SHP77 (cell line): ENCODE measurements at regions not wholly inside any gene's neighbourhood (a gene's known extent, or its start where the extent isn't known, plus 50 kb on each side); places are given as distances from the start of the nearest gene placed in this dataset.
"Not testable (repeated sequence)": the region's sequence is repeated elsewhere in the genome, so short reads cannot be mapped to it uniquely, and the experiment has no call there.

Experiments used
- DNase-seq, 2 experiments: peaks; one replicate each; lab custom pipeline; 2025; lab: John Stamatoyannopoulos, UW

DNA sequence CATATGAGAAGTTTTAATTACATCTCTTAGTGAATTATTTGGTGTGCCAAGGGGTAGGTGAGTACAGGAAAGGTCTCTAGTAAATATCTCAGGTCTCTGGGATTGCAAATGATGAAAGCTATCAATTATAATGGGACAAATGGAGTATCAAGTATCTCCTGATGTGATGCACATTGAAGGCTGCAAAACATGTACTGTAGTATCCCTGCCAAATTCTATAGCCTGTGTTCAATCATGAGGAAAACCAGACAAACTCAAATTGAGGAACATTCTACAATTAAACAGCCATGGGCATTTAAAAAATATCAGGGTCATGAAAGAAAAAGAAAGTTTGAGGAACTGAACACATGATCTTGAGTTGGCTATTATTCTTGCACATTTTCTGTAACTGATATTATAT, 665.4 kb upstream of the PABPC4L start:
- DNase-seq, result no peak

DNA sequence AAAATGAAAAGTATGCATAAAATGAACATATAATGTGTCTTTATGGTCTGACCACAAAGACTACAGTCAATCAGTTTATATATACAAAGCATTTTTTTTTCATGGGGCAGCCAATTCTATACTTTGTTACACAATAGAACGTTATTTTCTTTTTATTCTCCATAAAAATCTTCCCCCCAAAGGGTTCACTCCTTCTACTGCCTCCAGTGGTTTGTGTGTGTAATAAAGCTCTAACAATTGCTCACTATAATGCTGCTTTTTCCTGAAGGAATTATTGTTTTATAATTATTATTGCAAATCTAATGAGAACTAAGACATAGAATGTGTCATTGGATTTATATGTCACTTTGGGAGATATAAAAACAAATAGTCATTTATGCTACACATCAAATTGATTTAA, 664.1 kb upstream of the PABPC4L start:
- no peak for DNase-seq

DNA sequence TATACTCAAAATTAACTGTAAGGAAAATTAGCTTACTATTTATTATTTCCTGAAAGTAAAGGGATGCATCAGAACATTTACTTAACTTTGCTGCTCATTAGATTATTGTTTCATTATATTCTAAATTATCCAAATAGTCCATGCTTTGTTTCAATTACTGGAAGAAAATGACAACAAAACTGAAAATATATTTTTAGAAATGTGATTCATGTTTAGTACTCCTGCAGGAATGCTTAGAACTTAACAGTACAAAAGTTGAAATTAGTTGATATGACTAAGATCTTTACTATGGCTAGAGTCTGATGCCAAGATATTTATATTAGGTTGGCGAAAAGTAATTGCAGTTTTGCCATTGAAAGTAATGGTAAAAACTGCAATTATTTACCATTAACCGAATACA, 660.5 kb upstream of the PABPC4L start:
- DNase-seq, result no peak

DNA sequence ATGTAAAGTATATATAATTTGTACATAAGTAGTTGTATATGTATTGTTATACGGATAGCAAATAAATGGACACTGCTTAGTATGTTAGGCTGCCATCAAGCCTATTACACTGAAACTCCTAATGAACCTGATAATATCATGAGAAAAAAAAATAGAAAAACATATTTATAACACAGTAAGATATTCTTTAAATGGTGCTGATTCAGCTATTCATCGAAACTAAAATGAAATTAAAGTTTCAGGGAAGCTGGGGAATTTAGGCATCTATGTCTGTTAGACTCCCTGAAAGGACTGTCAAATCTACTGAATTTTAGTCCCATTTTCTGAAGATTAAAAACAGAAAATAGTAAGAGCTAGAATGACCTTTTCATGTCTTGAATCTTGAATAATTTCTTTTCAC, 647.1 kb upstream of the PABPC4L start:
- DNase-seq, result no peak

DNA sequence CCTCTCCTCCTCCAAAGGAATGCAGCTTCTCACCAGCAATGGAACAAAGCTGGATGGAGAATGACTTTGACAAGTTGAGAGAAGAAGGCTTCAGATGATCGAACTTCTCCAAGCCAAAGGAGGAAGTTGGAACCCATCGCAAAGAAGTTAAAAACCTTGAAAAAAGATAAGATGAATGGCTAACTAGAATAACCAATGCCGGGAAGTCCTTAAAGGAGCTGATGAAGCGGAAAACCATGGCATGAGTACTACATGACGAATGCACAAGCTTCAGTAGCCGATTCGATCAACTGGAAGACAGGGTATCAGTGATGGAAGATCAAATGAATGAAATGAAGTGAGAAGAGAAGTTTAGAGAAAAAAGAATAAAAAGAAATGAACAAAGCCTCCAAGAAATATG, 629.2 kb upstream of the PABPC4L start:
- not testable (repeated sequence) for DNase-seq

DNA sequence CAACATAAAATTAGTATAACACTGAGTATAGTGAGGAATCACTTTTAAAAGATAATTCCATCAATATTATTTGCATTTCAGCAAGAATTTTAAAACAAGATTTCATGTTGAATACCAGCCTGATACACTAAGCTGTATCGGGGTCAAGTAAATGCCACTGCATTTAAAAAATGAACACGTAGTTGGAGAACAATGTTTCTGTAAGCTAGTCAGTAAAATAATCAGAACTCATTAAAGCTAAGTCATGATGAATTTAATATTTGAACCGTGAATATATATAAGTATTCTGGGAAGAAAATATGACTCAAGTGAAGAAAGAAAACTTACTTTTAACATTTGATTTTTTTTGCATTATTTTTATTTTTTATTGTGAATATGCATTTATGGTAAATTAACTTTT, 611.0 kb upstream of the PABPC4L start:
- no peak for DNase-seq

DNA sequence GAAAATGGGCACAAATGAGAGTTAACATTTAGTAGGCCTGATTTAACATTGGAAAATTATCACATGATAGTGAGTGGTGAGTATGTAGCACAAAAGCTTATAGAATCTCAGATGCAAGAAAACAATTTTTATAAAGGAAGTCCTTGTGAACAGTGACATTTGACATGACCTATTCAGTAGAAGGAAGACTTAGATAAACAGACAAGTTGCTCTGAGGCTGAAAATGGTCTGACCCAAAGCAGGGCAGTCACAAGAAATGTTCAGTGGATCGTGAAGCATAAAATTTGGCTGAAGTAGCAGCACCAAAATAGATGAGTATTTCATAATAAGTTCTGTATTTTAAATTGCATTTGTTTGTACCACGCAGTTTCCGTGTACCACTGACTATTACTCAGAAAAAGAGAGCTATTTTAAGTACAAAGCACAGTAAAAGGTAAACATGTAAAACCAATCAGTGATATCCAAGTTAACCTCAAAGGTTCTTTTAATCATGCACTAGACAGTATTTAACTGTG, 605.7 kb upstream of the PABPC4L start:
- no peak for DNase-seq

DNA sequence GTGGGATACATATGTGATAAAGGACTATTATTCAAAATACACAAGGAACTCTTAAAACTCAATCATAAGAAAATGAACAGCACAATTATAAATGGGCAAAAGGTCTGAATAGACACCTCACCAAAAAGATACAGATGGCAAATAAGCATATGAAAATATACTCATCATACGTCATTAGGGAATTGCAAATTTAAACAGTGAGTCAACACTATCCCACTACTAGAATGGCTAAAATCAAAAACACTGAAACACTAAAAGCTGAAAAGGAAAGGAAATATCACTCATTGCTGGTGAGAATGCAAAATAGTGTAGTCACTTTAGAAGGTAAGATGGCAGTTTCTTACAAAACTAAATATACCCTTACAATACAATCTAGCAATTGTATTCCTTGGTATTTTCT, 597.0 kb upstream of the PABPC4L start:
- no peak for DNase-seq

DNA sequence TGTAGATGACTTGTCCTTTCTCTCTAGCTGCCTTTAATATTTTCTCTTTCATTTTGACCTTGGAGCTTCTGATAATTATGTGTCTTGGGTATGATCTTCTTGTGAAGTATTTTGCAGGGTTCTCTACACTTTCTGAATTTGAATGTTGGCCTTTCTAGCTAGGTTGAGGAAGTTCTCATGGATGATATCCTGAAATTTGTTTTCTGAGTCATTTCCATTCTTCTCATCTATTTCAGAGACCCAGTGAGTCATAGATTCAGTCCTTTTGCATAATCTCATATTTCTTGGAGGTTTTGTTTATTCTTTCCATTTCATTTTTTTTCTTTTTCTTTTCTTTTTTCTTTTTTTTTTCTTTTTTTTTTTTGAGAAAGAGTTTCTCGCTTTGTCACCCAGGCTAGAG, 585.7 kb upstream of the PABPC4L start:
- no peak for DNase-seq

DNA sequence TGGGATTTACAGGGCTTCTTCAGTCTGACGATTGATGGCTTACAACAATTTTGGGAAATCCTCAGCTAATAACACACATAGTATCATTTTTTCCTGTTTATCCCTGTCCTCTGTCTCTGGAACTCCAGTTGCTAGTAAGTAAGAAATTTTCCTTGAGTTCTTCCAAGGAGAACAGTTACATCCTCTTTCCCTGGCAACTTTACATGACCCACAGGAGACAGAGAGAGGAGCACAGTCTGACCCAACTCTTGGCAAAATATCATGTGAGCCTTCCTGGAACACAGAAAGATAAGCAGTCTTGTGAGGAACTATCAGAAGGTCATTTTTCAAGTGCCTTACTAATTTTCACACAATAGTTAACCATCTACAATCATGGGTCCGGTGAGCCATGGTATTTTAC, 578.7 kb upstream of the PABPC4L start:
- DNase-seq, result no peak

DNA sequence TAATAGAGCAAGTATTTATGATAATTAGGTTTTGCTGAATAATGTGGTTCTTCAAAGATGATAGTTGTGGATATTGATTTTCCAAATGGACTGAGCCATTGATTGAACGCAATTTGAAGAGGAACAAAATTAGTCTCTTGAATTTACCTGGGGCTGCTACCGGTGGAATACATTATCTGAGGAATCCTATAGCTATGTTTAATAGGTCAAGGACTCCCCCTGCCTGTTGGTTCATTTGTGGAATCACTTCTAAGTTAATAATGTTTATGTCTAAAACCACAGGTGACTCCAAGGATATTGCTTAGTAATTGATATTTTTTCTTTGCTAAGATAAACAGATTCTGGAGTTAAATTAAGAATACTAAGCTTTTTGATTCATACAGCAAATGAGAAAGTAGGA, 576.0 kb upstream of the PABPC4L start:
- DNase-seq, result peak in 1 of 2 experiments; percentile 0

DNA sequence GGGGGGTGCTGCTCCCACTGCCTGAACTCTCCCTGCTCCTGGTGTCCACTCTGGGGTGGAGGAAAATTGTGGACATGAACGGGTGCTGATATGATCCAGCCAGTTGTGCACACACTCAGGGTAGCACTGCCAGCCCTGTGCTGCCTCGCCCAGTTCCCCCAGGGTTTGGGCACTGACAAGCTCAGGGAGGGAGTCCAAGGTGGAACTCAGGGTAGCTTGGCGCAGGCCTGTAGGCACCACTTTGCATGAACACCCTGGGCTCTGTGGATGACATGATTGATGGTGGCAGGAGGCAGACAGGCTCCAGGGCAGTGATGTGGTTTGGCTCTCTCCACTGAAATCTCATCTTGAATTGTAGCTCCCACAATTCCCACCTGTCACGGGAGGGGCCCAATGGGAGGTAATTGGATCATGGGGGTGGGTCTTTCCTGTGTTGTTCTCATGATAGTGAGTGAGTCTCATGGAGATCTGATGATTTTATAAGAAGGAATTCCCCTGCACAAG, 572.0 kb upstream of the PABPC4L start:
- no peak for DNase-seq

DNA sequence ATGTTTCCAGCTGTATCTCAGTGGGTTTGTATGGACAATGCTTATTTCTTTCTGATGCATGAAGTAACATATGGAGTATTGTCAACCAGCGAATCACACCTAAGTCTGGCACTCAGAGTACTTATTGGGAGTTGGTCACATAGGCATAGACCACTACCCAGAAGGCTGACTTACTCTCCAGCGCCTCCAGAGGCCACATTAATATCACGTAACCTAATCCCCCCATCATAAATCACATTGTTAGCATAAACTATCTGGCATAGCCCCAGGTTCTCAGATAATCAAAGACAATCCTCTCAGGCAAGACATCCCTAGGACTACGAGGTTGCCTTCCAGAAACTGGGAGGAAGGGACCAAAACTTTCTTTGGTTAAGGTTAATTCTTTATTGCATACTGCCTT, 560.5 kb upstream of the PABPC4L start:
- DNase-seq, result no peak

DNA sequence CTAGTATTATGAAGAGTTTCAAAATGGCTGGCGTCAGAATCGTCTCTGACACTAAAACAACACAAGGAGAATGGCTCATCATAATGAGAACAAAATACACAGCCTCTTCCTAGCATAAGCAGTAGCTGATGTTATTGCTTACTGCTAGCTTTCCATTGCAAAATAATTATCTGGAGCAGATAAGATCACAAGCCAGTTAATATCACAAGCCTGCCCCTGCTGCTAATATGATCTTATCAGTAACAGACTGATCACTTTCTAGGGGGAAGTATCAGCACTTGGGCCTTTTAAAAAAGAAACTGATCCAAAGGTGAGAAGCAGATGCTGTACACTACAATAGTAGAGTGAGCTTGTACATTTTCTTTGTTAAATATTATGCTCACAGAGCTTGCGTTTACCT, 554.8 kb upstream of the PABPC4L start:
- no peak for DNase-seq

DNA sequence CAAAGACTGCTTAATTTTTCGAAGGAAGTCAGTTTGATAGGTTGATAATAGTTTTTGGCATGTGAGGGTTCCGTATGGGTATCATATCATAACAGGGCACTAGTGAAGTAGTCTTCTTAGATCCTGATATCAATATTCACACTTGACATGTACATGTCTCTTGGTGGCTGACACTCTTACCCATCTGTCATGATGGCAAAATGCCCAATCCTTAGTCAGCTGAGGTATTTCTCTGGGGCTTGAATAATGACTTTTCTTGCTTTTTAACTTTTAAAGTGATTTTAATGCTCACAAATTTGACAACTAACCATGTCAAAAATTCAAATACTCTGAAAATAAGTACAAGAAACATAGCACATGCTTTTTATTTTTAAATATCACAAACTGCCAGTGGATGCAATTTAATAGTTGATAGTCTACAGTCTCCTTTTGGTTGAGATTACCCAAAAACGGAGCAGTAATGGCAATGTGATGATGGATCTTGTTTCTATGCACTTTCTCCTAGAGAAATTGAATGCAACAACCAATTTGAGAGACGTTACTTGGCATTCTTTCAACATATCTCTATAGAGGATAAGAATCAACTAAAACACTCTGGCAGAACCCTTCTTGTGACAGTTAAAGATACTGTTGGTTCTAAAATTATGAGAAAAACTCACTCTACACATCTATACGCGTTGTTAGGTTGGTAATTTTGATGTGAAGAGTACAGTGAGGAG, 552.9 kb upstream of the PABPC4L start:
- no peak for DNase-seq

DNA sequence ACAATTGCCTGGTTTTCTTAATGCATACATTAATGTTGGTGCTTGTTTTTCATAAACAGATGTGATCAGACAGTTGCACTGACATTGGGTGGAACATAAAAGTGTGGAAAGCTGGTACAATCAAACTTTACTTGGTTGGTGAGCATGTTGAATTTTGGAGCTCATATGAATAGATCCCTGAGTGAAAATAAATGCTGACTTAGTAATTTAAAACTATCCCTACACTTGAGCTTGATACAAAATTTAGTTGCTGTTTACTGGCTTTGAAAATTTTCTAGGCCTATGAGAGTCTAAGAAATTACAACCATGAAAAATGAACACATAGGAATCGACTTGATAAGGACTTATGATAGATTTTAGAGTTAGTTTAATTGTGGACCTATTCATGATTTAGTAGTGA, 551.8 kb upstream of the PABPC4L start:
- DNase-seq, result no peak

DNA sequence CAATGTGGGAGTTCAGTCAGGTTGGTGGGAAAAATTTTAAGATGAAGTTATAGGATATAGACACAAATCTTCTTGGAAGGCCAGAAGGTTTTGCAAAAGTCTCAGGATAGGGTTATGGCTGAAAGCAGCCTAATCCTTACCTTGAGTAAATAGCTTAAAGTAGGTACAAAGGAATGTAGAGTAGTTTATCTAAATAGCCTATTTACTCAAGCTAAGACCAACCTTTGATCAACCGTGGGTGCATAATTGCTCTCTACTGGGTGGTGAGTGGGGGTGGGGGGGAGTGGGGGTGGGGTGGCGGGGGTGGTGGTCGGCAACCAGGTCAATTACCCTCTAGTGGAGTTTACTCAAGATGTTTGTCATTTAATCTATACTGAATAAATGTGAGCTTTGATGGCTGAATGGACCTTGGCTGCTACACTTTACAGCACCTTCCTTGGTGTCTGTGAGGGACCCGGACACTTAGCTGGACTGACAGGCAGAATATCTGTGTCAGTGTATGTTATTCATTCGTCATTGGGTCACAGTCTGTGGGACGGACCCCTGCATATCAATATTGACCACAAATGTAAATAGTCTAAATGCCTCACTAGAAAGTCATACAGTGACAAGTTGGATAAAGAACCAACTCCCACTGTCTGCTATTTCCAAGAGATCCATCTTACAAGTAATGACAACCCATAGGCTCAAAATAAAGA, 545.7 kb upstream of the PABPC4L start:
- no peak for DNase-seq

DNA sequence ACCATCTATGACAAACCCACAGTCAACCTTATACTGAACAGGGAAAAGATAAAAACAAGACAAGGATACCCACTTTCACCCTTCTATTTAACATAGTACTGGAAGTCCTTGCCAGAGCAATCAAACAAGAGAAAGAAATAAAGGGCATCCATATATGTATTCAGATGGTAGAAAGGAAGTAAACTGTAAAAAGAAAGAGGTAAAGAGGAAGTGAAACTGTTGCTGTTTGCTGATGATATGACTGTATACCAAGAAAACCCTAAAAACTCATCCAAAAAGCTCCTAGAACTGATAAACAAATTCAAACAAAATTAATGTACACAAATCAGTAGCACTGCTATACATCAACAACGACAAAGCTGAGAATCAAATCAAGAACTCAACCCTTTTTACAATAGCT, 538.7 kb upstream of the PABPC4L start:
- DNase-seq, result no peak

DNA sequence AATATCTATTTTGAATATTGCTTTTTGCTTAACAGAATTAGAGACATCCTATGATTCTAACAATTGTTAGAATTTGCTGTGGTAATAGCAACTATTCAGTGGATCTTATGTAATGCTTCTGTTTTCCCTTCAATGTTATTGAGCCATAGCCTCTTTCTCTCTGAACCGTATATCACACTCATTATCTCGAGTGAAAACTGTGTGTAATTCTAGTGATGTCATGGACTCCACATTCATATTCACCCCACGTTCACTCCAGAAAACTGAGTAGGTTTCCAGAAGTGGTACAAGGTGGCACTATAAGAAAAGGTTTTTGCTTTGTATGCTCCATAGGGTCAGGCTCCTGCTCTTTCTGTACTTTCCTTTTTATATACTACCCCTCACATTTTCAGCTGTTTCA, 534.3 kb upstream of the PABPC4L start:
- no peak for DNase-seq

DNA sequence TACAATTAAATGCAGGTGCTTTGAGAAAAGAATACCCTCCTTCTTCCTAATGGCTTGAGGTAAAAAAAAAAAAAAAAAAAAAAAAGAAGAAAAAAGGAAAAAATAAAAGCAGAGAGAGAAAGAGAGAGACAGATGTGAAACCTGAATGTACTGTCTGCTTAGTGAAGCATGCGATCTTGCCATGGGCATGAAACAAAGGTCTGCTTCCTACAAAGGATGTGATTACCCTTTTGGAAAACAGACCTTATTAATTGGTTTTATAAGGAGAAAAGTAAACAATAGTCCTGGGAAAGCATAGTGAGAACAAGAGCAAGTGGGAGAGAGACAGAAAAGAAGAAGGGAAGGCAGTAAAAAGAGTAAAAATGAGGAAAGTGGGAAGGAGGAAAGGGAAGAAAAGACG, 526.1 kb upstream of the PABPC4L start:
- no peak for DNase-seq

DNA sequence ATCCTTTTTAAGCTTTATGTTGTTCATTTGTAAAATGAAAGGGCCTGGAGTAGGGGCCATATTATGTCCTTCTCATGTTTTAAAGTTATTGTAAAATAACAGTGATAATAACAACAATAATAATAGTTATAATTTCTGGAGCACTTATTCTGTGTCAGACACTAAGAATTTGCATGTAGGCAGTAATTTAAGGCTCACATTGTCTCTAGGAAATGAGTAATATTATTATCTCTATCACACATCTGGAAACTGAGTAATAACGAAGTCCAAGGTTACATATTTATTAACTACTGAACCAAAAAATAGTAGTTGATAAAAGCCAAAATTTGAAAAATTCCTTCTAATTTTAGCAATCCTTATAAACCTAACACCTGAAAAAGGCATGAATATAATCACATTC, 520.7 kb upstream of the PABPC4L start:
- no peak for DNase-seq

DNA sequence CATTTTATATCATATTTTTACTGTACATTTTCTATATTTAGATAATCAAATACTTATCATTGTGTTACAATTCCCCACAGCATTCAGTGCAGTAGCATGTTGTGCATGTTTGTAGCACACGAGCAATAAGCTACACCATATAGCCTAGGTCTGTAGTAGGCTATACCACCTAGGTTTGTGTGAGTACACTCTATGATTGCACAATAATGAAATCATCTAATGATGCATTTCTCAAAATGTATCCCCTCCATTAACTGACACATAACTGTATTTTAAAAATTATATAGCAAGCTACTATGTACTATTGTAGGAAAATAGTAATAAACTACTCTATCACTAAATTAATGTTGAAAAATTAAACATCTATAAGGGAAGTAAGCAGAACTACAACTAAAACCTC, 518.4 kb upstream of the PABPC4L start:
- no peak for DNase-seq

DNA sequence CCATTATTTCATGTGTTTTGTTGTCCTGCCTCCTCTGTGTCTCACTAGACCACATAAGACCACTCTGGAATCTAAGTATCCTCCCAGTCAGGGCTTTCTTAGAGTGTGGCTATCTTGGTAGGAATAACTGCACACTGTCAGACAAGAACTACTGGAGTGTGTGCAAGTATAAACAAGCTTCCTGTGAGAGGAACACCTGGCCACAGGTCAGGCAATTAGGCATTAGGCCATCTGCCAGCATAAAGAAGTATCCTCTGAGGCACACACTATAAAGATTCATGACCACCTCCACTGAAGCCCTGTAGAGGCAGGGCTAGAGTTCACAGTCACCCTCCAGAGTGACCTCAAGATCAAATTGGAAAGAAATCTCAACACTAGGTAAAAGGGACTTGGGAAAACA, 507.0 kb upstream of the PABPC4L start:
- DNase-seq, result no peak

DNA sequence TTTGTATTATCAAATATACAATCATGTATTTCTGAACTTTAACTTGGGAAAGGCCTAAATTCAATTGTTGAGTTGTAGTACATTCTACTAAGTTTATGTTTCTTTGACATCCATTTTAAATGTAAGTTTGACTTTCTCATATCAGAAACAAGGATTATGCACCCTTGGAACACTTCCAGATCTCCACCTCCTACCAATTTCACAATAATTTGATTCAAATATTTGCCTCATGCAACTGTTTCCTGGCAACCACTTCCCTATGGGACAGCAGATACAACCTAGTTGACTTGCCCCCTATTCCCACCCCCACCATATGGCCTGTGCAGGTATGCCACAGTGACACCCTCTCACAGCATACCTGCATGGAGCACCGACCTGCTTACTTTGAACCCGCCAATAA, 506.4 kb upstream of the PABPC4L start:
- DNase-seq, result no peak
